ENCODE measurements at regions not wholly inside any gene's neighbourhood (a gene's known extent, or its start where the extent isn't known, plus 50 kb on each side); places are given as distances from the start of the nearest gene placed in this dataset.

- TF ChIP-seq CTCF (IDR thresholded peaks at IDR 0.05; ENCODE audit: low read length), result no peak
- no peak for TF ChIP-seq EZH2 (IDR thresholded peaks at IDR 0.05; ENCODE audit: borderline replicate concordance, low read length)
Measured at GRCh38 chr5:163794993-163795392, 289.6 kb downstream of the MAT2B start.
